ENCODE measurements at regions not wholly inside any gene's neighbourhood (a gene's known extent, or its start where the extent isn't known, plus 50 kb on each side); places are given as distances from the start of the nearest gene placed in this dataset.

GRCh38 chr2:236394571-236394970 lies 130.4 kb upstream of the ASB18 start:
- no peak for DNase-seq (ENCODE audit: extremely low read depth, insufficient read length)
- H3K27me3 ChIP-seq (replicated peaks; ENCODE audit: control insufficient read depth, insufficient read depth, low read length) = no peaks in the 10 kb centered on the region
- no peak for TF ChIP-seq CTCF (IDR thresholded peaks at IDR 0.05; ENCODE audit: insufficient read depth, low read length, poor library complexity, severe bottlenecking)
- H3K36me3 ChIP-seq (ENCODE audit: control insufficient read depth, insufficient read depth, low read length) = no peaks in the 10 kb centered on the region
- H3K4me3 ChIP-seq (replicated peaks; ENCODE audit: low read depth, low read length) = no peak overlapping the region

- no peaks in the 10 kb centered on the region for H3K27me3 ChIP-seq (replicated peaks; ENCODE audit: control insufficient read depth, insufficient read depth, low read length)
- H3K36me3 ChIP-seq (ENCODE audit: control insufficient read depth, insufficient read depth, low read length) = no peaks in the 10 kb centered on the region
- H3K4me3 ChIP-seq (replicated peaks; ENCODE audit: low read depth, low read length) = no peak overlapping the region
- no peak for TF ChIP-seq CTCF (IDR thresholded peaks at IDR 0.05; ENCODE audit: insufficient read depth, low read length, poor library complexity, severe bottlenecking)
- DNase-seq (ENCODE audit: extremely low read depth, insufficient read length) = no peak
These were observed 130.9 kb upstream of the ASB18 start for GRCh38 chr2:236395067-236395466.

GRCh38 chr2:236396818-236397350 lies 132.7 kb upstream of the ASB18 start:
- no peak overlapping the region for H3K4me3 ChIP-seq (replicated peaks; ENCODE audit: low read depth, low read length)
- no peak for DNase-seq (ENCODE audit: extremely low read depth, insufficient read length)
- no peaks in the 10 kb centered on the region for H3K27me3 ChIP-seq (replicated peaks; ENCODE audit: control insufficient read depth, insufficient read depth, low read length)
- no peak for TF ChIP-seq CTCF (IDR thresholded peaks at IDR 0.05; ENCODE audit: insufficient read depth, low read length, poor library complexity, severe bottlenecking)
- H3K36me3 ChIP-seq (ENCODE audit: control insufficient read depth, insufficient read depth, low read length) = no peaks in the 10 kb centered on the region

GRCh38 chr2:236397681-236398080 lies 133.5 kb upstream of the ASB18 start:
- no peak overlapping the region for H3K4me3 ChIP-seq (replicated peaks; ENCODE audit: low read depth, low read length)
- H3K36me3 ChIP-seq (ENCODE audit: control insufficient read depth, insufficient read depth, low read length) = no peaks in the 10 kb centered on the region
- no peak for DNase-seq (ENCODE audit: extremely low read depth, insufficient read length)
- no peak for TF ChIP-seq CTCF (IDR thresholded peaks at IDR 0.05; ENCODE audit: insufficient read depth, low read length, poor library complexity, severe bottlenecking)
- H3K27me3 ChIP-seq (replicated peaks; ENCODE audit: control insufficient read depth, insufficient read depth, low read length) = no peaks in the 10 kb centered on the region

- no peak for TF ChIP-seq CTCF (IDR thresholded peaks at IDR 0.05; ENCODE audit: insufficient read depth, low read length, poor library complexity, severe bottlenecking)
- H3K36me3 ChIP-seq (ENCODE audit: control insufficient read depth, insufficient read depth, low read length) = no peaks in the 10 kb centered on the region
- H3K4me3 ChIP-seq (replicated peaks; ENCODE audit: low read depth, low read length) = no peak overlapping the region
- no peak for DNase-seq (ENCODE audit: extremely low read depth, insufficient read length)
- no peaks in the 10 kb centered on the region for H3K27me3 ChIP-seq (replicated peaks; ENCODE audit: control insufficient read depth, insufficient read depth, low read length)
These were observed 135.2 kb upstream of the ASB18 start for GRCh38 chr2:236399409-236399808.

- Histone ChIP-seq H3K36me3 (ENCODE audit: control insufficient read depth, insufficient read depth, low read length) (no peaks in the 10 kb centered on the region), H3K27me3 (replicated peaks; ENCODE audit: control insufficient read depth, insufficient read depth, low read length) (no peaks in the 10 kb centered on the region), H3K4me3 (replicated peaks; ENCODE audit: low read depth, low read length) (no peak overlapping the region)
- no peak for TF ChIP-seq CTCF (IDR thresholded peaks at IDR 0.05; ENCODE audit: insufficient read depth, low read length, poor library complexity, severe bottlenecking)
- no peak for DNase-seq (ENCODE audit: extremely low read depth, insufficient read length)
These were observed 135.9 kb upstream of the ASB18 start for GRCh38 chr2:236400046-236400574.

All from GM06990 (cell line).